ENCODE measurements at regions not wholly inside any gene's neighbourhood (a gene's known extent, or its start where the extent isn't known, plus 50 kb on each side); places are given as distances from the start of the nearest gene placed in this dataset.

DNA sequence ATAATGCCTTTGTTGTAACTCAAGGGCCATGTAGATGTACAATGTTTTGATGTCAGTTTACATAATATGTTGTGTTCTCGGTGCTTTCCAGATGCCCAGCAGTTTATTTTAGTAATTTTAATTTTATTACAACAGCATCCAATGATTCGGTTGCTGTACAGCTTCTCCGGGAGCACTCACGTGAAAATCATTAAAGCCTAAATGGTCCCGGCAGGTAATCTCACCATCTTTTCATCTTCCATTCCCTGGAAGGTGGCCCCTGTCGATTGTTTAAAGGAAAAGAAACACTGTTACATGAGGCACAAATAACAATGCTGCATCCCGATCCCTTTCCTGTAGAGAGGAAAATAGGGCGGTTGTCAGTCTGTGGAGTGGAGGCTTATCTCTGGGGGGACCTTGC is 498.1 kb downstream of the SLC4A3 start:
- DNase-seq = no peak

DNA sequence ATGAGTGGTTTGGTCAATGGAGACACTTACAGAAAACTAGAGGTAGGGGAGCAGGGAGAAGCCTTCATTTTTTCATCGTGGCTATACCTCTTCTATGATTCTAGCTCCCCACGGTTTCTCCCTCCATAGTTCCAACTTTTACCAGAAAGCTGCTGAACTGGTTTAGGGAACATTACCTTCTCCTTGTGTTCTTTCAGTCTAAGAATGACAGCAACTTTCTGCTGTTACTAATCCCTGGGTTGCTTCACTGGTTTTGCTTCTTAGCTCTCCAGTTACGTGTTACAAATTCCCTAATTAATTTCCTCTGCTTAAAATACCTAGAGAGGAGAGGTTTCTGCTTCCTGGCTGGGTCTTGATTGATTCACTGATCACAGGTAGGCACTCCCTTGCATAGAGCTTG is 499.9 kb downstream of the SLC4A3 start:
- peak; percentile 38 for DNase-seq

DNA sequence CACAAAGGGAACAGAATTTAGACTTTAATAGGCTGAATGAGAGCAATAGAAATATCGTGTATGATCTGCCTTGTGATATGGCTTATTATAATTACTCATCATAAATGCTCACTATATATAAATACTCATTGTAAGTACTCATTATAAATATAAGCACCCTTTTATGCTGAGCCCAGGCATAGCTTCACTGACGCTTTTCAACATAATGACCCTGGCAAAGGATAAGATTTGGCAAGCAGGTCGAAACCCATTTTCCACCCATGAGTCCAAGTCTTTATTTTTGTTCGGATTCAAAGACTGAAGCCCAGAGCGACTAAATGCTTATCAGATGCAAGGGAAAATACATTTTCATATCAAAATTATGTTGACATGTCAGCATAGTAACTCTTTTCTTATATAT is 500.4 kb downstream of the SLC4A3 start:
- no peak for DNase-seq

DNA sequence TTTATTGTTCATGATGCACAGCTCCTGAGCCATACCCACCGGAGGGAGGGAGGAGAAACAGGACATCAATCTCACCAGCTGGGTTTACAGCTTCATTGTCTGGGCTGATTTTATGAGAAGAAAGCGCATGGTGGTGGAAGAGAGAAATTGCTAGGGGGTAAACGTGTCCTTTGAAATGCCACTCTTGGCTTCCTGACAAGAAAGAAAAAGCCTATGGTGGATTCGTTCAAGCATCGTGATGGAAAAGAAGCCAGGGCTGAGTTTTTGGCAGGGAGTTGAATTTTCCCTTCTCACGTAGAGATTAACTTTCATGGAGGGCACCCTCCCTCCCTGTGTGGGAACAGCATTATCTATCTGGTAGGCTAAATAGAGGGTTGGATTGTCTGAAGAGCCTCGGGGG is 502.0 kb downstream of the SLC4A3 start:
- peak; percentile 45 for DNase-seq

DNA sequence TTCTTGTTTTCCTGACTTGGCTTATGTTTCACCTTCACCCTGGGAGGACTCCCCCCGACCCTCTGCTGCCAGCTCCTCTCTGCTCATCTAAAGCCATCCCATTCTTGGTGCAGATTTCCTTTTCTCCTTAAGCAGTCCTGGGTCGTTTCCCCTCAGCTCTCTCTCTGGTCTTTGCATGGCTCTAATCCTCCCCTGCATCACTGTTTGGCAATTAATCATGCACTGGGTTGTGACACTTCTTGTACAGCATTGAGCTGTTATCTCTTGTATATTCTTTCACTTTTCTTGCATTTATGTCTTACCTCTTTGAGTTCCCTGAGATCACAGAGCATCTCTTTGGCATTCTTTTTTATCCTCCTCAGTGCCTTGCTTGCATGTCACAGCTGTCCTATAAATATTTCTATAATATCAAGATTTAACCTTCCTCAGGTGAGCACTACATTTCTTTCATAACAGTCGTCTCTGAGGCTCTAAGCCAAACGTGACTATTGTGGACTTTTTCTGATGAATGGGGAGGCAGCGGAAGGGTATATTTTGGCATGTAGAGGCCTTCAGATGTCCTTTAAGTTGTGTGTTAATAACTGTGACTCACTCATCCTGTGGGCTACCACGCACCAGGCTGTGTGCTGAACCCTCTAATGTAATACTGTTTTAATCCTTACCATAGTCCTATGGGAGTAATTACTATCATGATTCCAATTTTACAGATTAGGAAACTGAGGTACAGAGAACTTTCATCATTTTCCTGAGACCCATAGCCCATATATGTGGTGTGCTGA is 507.5 kb downstream of the SLC4A3 start:
- no peak for DNase-seq

DNA sequence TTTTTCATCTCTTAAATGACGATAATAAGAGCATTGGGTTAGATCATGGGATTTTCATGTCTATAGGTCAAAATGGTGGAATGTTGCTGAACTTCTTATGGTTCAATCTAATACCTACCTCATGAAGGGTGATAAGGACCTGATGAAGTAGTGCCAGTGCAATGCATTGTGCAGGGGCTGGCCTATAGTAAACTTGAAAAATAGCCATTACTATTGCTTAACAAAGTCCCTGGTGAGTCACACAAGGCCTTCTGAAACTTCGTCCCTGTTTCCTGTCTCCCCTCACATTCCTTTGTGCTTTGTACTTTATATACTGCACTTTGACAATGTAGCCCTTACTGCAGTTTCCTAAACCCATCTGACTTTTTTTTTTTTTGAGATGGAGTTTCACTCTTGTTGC is 515.9 kb downstream of the SLC4A3 start:
- DNase-seq = no peak

DNA sequence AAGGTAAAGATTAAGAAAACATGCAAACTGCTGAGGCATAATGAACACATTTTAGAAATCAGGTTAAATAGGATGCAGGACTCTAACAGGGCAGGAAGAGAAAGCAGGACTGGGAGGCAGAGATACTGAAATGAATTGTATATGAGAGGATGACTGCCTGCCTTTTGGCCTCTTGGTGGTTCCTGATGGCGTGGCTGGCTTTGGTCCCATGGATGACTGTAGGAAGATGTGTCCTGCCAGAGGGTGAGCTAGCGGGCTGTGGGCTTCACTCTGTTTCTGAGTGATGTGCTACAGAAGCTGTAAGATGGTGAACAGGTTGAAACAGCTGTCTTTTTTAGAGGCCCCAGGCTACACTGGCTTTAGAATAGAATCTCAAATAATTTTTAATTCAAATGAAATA is 517.0 kb downstream of the SLC4A3 start:
- DNase-seq = no peak

DNA sequence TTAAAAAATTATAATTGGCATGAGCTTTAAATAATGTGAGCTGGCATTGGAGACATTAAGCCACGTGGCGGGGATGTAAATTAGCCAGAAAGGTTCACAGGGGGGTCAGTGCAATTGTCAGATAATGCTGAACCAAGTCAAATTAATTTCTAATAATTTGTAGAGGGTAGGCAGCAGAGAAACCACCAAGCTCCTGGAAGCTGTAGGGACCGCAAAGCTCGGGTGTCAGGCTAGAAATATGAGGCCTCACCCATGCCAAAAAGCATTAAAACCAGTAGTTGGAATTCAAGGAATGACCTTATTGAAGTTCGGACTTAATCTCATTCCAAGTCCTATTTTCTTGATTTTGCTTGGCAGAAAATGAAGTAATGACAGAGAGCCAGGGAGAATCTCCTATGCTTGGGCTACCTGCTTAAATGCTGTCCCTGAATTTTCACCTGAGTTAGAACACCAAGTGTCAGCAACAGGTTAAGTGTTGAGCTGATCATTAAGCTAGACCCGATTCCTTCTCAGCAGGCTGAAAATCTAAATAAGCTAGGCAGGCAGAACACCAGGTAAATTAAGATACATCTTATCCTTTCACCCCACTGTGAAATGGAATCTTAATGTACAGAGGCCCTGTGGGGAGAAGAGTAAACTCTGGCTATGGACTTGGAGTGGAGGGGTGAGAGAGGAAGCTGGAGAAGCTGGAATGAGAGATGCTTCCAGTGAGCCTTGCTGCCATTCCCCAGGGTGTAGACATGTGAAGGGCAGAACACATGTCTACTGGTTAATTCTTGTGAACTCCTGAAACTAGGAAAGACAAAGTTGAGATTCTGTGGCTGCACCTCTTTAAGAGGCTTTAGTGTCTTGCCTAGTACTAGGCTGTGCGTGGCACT is 520.0 kb downstream of the SLC4A3 start:
- DNase-seq = no peak

DNA sequence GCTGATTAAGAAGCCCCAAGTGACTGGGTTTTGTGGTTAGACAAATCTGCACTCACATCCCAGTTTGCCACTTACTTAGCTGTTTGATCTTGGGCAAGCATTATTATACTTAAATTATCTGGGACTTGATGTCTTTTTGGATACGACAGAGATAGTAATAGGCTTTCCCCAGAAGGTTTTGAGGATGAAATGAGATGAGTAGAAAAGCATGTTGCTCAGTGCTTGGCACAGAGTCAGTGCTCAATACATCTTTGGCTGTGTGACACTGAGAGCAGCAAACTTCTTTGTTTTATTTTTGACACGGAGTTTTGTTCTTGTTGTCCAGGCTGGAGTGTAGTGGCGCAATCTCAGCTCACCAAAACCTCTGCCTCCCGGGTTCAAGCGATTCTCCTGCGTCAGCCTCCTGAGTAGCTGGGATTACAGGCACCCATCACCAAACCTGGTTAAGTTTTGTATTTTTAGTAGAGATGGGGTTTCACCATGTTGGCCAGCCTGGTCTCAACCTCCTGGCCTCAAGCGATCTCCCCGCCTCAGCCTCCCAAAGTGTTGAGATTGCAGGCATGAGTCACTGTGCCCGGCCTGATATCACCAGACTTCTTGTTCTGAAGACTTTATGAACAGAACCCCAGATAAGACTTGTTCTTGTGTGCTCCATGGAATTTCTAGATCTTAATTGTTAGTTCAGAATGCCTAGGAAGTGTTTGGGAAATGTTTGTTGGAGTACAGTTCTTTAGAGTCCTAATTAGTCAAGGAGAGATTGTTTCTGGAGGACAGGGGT is 521.2 kb downstream of the SLC4A3 start:
- DNase-seq = no peak

DNA sequence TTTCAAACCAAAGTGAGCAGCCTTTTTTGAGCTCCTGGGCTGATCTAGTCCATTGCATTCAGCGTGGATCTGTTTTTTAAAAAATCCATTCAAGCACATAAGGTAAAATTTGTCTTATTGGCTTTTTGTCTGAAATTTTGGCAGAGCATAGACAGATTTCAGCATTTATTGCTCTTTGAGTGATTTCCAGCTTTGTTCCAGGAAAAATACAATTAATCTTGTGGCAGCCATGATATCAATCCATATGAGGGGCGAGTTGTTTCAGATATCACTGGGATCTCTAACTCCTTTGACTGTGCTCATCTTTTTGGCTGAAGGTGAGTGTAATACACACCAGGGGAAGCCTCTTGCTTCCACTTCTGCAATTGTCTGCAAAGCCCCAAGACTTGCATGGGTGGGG is 523.9 kb downstream of the SLC4A3 start:
- DNase-seq = no peak

DNA sequence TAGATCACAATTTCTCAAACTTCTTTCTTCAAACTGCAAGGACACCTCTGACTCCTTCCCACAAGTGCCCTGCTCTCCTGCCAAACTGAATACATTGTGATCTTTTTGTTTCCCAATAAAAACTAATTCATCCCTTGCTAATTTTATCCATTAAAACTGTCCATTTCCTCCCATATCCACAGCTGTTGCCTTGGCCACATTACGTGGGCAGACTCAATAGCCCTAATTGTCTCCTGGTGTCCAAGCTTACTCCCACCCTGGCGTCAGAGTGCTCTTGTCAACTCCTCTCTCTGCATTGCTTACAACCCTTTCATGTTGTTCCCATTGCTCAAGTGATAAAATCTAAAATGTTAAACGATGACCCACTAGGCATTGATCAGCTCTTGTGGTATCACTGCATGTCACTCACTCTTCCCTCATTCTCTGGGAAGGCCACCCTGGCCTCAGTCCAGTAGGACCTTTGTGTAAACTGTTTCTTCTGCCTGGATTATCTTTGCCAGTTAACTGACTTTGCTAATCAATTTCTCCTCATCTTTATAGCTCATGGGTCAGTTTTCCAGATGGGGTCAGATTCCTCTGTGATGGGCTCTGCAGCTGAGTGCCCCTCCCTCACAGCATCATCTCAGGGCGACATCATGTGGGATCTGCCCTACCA is 525.0 kb downstream of the SLC4A3 start:
- no peak for DNase-seq

DNA sequence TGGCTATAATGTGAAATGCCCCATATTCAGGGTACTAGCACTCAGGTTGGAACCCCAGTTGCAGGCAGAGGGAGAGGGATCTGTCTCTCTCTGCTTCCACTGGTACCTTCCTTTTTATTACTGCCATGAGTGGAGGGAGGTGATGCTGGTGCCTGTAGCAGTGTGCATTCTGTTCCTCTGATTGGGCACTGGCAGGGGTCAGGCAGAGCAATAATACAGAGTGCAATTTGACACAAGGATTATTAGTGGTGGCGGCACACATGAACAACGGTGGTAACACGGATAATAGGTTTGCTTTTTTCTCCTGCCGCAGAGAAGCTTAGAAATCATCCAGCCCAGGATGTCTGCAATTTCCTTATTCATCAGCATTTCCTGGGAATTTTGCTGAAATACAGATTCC is 525.7 kb downstream of the SLC4A3 start:
- DNase-seq = no peak

DNA sequence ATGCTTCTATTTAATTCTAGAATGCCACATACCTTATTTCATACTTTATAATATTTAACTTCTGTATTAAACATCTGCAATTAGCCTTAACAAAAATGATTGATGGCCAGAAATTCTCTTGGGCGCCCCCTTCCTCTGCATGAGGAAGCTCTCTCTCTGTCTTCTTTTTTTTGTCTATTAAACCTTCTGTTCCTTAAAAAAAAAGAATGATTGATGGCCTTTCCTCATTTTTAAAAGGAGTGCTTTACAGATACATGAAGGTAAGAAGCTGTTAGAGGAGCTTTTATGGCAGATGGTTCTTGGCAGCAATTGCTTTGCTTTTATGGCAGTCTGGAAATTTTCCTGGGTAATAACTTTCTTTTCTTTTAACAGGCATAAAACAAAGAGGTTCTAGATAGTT is 526.9 kb downstream of the SLC4A3 start:
- no peak for DNase-seq

DNA sequence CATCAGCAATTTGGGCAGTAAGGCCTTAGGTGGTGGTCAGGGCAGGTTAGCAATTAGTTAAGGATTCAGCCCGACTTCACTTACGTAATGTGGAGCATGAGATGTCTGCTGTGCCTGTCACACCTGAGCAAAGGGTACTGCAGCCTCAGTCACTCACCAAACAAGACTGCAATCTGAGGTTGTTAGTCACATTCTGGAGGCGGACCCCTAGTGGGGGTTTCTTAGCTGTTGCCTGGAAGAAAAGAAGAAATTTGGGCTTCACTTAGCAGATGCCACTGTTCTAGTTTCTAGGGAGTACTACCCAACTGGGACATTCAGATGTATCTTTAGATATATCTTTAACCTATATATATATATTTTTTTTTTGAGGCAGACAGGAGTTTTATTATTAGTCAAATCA is 529.9 kb downstream of the SLC4A3 start:
- DNase-seq = no peak

DNA sequence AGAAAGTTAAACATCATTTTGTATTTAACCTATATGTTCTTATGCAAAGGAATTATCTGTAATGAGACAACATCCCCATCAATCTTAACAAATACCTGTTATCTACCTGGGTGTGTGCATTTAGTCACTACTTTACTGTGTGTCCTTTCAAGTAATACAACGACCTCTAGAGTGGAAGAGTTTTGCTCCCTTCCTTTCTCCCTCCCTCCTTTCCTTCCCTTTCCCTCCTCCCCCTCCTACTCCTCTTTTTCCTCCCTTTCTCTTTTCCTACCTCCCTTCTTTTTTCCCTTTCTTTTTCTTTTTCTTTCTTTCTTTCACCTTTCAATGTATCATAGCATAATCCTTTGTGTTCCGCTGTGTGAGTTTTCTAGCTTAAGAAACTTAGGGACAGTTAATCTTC is 532.3 kb downstream of the SLC4A3 start:
- no peak for DNase-seq

DNA sequence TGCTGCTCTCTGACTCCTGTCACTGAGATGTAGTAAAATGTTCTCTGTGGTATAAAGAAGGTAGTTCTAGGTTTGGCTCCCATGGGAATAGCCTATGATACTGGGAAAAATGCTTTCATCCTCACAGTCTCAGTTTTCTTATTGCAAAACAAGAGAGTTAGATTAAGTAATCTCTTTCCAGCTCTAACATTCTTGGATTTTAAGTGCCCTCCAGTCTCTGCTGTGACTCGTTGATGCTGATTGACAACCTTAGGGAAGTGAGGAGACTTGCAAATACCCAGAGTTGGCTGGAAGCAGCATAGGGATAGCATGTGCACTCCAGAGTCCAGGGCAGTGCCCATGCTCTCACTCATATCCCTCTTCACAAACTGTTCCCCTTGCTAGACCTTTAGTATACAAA is 534.9 kb downstream of the SLC4A3 start:
- no peak for DNase-seq

DNA sequence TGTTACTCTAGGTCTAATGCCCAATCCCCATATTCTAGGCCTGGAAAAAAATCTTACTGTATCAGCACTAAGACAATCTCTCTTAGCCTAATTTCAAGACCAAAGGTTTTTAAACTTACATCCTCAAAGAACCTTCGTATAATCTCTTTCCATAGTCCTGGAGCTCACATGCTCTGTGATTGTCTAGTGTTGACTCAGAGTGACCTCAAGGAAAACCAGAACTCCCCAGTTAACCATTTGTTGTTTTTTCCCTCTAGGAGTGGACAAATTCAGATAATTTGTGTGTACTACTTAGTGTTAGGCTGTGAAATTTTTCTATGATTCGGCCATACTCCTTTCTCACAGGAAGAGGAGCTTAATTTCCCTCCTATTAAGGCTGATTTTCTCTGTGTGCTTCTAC is 536.1 kb downstream of the SLC4A3 start:
- no peak for DNase-seq

DNA sequence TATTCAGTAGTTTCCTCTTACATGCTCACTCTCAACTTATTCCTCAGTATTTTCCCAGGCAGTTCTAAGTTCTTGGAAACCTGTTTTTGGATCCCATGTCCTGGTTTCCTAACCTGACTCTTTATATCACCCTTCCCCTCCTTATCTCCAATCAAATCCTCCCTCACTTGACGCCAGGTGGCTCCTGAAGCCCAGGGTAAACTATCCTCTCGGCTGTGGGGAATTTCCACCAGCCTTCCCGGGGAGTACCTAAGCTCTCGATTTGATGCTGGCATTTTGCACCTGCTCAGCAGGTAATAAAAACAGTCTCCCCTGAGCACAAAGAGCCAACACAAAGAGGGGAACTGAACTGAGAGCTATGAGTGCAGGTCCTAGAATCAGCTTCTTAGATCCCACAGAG is 538.0 kb downstream of the SLC4A3 start:
- no peak for DNase-seq

DNA sequence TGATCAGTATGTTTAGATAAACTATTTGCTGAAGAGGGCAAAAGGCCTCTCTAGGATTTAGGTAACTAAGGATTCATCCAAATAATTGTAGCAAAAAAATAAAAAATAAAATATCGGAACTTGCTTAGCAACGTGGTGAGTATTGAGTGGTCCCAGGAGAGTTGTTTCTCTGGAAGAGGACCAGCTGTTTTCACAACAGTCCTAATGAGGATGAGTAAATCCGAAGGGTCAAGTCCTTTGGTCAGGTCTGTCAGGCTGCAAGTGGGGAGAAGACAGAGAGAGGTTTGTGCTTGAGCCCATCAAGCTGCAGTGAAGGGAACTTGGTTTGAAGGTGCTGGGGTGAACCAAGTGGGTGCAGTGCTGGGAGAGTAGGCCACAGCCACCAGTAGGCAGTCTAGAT is 539.2 kb downstream of the SLC4A3 start:
- DNase-seq = no peak

DNA sequence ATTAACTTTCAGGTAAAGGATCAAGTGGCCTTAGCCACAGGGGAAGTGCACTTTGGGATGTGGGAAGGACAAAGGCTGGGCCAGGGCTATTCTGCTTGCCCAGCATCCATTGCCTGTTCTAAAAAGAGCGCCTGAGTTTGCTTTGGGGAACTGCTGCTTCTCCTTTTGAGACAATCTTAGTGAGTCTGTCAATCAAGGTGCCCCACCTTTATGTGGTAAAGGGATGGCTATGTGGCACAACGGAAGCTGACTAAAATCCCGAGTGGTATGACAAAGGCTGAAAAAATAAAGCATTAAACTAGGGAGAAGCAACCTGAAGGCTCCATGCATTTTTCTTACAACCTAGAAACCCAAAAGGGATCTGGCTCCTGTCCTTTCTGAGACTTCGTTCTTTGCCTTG is 540.5 kb downstream of the SLC4A3 start:
- no peak for DNase-seq

DNA sequence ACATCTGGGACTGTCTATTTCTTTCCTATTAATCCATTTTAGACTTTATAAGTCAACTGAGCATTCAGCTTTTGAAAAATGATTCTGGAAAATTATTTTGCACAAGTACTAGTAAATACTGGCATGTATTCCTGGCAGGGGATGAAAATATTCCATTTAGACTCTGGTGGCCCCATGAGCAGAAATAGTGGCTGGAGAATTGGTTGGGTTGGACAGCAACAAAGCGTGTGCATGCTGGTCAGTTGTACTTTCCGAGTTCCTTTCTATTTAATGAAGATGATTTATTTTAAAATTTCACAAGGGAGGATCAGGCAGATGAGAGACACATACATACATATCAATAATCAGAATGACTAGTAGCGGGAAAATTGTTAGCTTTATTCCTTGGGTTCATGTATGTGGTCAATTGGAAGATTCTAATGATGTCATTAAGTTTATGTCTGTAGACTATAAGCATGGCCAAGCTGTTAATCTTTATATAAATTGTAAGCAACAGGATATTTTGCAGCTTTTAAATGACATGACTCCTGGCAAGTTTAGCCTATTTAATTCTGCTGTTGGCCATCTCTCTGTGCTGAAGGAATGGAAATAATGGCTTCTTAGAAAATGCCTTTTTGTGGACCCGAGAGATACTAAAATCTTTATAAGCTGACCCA is 541.6 kb downstream of the SLC4A3 start:
- peak; percentile 22 for DNase-seq

DNA sequence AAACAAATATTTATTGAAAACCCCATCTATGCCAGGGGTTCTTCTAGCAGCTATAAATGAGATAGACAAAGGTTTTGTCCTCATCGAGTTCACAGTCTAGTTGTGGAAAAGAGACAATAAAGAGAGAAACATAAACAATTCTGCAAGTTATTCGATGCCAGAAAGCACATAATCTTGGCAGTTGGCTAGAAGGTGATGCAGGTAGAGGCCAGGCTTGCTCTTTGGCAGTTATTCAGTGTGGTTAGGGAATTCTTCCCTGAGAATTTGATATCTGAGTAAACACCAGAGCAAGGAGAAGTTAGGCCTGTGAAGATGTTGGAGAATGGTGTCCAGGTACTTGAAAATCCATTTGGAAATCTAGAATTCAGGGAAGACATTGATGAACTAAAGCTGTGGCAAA is 547.4 kb downstream of the SLC4A3 start:
- DNase-seq = no peak
